K562 (cell line): ENCODE measurements at regions not wholly inside any gene's neighbourhood (a gene's known extent, or its start where the extent isn't known, plus 50 kb on each side); places are given as distances from the start of the nearest gene placed in this dataset.

Experiments used
- ATAC-seq: fragments of 200-7000 bp; cut with Tn5 transposase; 3 replicates; pipeline ENCODE4 v1.9.1; 2020; ENCODE audit warnings: moderate library complexity
- BruUV-seq: library from RNA; stranded (reverse); fragments of 400-500 nt; replicated peaks from 2 replicates; lab custom pipeline; 2021; lab: Mats Ljungman, UMichigan
- CTCF ChIA-PET: fragments of 300-600 bp; formaldehyde crosslinking; extraction: SDS; loops from one replicate; lab custom pipeline; 2021; ENCODE audit warnings: low intra/inter-chr PET ratio; lab: Yijun Ruan, JAX
- POLR2A ChIA-PET: fragments of 300-600, 350-650 bp; sonication (Branson Sonifier 250); formaldehyde crosslinking; extraction: SDS; loops from one replicate; lab custom pipeline; 2021; ENCODE audit warnings: antibody characterized with exemption, inconsistent platforms; lab: Yijun Ruan, JAX
- DNase-seq, 4 experiments: peaks; one replicate each; pipeline versions ENCODE4 v3.0.0 to v3.0.0-alpha.2; 2011 to 2018; ENCODE audit warnings: low spot score in 3 of 4, mixed read lengths in 3 of 4; ENCODE audit errors: extremely low read depth in 1 of 4
- FAIRE-seq: peaks from 2 replicates; lab custom pipeline; 2011; peaks lifted over from hg19 to GRCh38; lab: Jason Lieb, UNC
- H2AFZ ChIP-seq: 2 replicates; pipeline ENCODE4 v1.6.0; 2011; ENCODE audit warnings: low read depth, low read length, control low read depth, inconsistent platforms
- H3K27ac ChIP-seq: fragments of 200-600 bp; 3 replicates; pipeline ENCODE4 v1.8.0; 2011; ENCODE audit warnings: low read depth, mild to moderate bottlenecking, control low read depth, inconsistent platforms, low read length, moderate library complexity, mixed read lengths; ENCODE audit errors: extremely low read depth
- H3K27me3 ChIP-seq, 2 experiments: fragments of 300-600 bp in 1 of 2; 2 replicates in 1 of 2; 3 replicates in 1 of 2; pipeline versions ENCODE4 v1.6.0 to v1.8.0; 2011; ENCODE audit warnings: inconsistent platforms in 2 of 2, low read length in 2 of 2, mild to moderate bottlenecking in 1 of 2, mixed read lengths in 1 of 2, moderate library complexity in 1 of 2; ENCODE audit not compliant: control insufficient read depth in 2 of 2, insufficient read depth in 2 of 2
- H3K36me3 ChIP-seq: fragments of 300-600 bp; 3 replicates; pipeline ENCODE4 v1.8.0; 2011; ENCODE audit warnings: mild to moderate bottlenecking, low read length, inconsistent platforms; ENCODE audit not compliant: control insufficient read depth, insufficient read depth
- H3K4me1 ChIP-seq, 2 experiments: fragments of 200-600 bp in 1 of 2; replicated peaks in 1 of 2; 2 replicates in 1 of 2; 3 replicates in 1 of 2; pipeline versions ENCODE4 v1.5.1 to v1.8.0; 2011; ENCODE audit warnings: inconsistent platforms in 2 of 2, low read length in 2 of 2, mild to moderate bottlenecking in 1 of 2, mixed read lengths in 1 of 2, moderate library complexity in 1 of 2; ENCODE audit not compliant: control insufficient read depth in 2 of 2, insufficient read depth in 2 of 2
- H3K4me2 ChIP-seq: 2 replicates; pipeline ENCODE4 v1.6.1; 2011; ENCODE audit warnings: low read length, control low read depth, inconsistent platforms, mixed read lengths; ENCODE audit not compliant: insufficient read depth
- H3K4me3 ChIP-seq: fragments of 200-600 bp; sonication (generic), shearing (Covaris generic); 2 replicates; pipeline ENCODE4 v1.5.1; 2016; ENCODE audit warnings: control low read depth, inconsistent platforms
- H3K79me2 ChIP-seq: fragments of 200-600 bp; 3 replicates; pipeline ENCODE4 v1.8.0; 2011; ENCODE audit warnings: low read length, inconsistent platforms; ENCODE audit not compliant: control insufficient read depth, insufficient read depth
- H3K9ac ChIP-seq, 2 experiments: 2 replicates each; pipeline versions ENCODE4 v1.6.0 to v1.6.1; 2011; ENCODE audit warnings: low read depth in 2 of 2, low read length in 2 of 2, control low read depth in 1 of 2, inconsistent platforms in 1 of 2, mild to moderate bottlenecking in 1 of 2, mixed read lengths in 1 of 2; ENCODE audit not compliant: insufficient read depth in 1 of 2
- H3K9me1 ChIP-seq: one replicate; pipeline ENCODE4 v1.6.0; 2011; ENCODE audit warnings: inconsistent platforms, mild to moderate bottlenecking, low read length, moderate library complexity; ENCODE audit not compliant: control insufficient read depth, insufficient read depth
- H3K9me3 ChIP-seq: replicated peaks from 2 replicates; pipeline ENCODE4 v1.5.1; 2011; ENCODE audit warnings: low read depth, low read length, inconsistent platforms; ENCODE audit not compliant: control insufficient read depth, insufficient read depth
- H4K20me1 ChIP-seq: replicated peaks from 2 replicates; pipeline ENCODE4 v1.6.1; 2011; ENCODE audit warnings: low read length, inconsistent platforms, mixed read lengths; ENCODE audit not compliant: control insufficient read depth, insufficient read depth
- CREB3 ChIP-seq: fragments of 450-650 bp; conservative IDR thresholded peaks from 2 replicates; pipeline ENCODE4 v1.6.1; 2016; ENCODE audit warnings: missing genetic modification characterization, low read depth, mild to moderate bottlenecking, missing compliant biosample characterization, moderate library complexity
- DACH1 ChIP-seq: fragments of 450-650 bp; IDR thresholded peaks from 2 replicates; pipeline ENCODE4 v1.6.1; 2018; ENCODE audit not compliant: partially characterized antibody
- HCFC1 ChIP-seq: IDR thresholded peaks from 2 replicates; pipeline ENCODE4 v1.6.1; 2012; ENCODE audit warnings: low read depth, low read length, improper control_type of control experiment
- IRF2 ChIP-seq: sonication (generic); formaldehyde crosslinking; IDR thresholded peaks from 2 replicates; pipeline ENCODE4 v1.8.1; 2022; ENCODE audit warnings: mild to moderate bottlenecking, missing genetic modification reagents
- MYNN ChIP-seq, 2 experiments: sonication (generic); formaldehyde crosslinking in 1 of 2; IDR thresholded peaks; 2 replicates each; pipeline versions ENCODE4 v1.5.0 to v1.6.1; 2016 to 2020; ENCODE audit warnings: antibody characterized with exemption in 1 of 2, missing genetic modification reagents in 1 of 2
- NFRKB ChIP-seq: fragments of 450-650 bp; IDR thresholded peaks from 2 replicates; pipeline ENCODE4 v1.6.1; 2016; ENCODE audit warnings: low read depth
- NRF1 ChIP-seq, 2 experiments: fragments of 450-650 bp; IDR thresholded peaks in 1 of 2; conservative IDR thresholded peaks in 1 of 2; 2 replicates each; pipeline ENCODE4 v1.6.1; 2014; ENCODE audit warnings: mild to moderate bottlenecking in 2 of 2
- REST ChIP-seq, 2 experiments: fragments of 450-650 bp; formaldehyde crosslinking in 1 of 2; IDR thresholded peaks; 2 replicates each; pipeline versions ENCODE4 v1.4.0 to v1.6.1; 2014 to 2020; ENCODE audit warnings: mild to moderate bottlenecking in 2 of 2, borderline replicate concordance in 1 of 2, low read depth in 1 of 2
- TARDBP ChIP-seq: fragments of 450-650 bp; IDR thresholded peaks from 2 replicates; pipeline ENCODE4 v1.6.1; 2016
- ZKSCAN1 ChIP-seq: fragments of 150-350 bp; IDR thresholded peaks from 2 replicates; pipeline ENCODE4 v1.6.1; 2016; ENCODE audit warnings: low read depth, low read length
- ZNF280A ChIP-seq: fragments of 450-650 bp; IDR thresholded peaks from 2 replicates; pipeline ENCODE4 v1.6.1; 2018; ENCODE audit warnings: mild to moderate bottlenecking, low read depth; ENCODE audit not compliant: partially characterized antibody
- ZNF76 ChIP-seq: fragments of 250-450 bp; sonication (Bioruptor Pico); IDR thresholded peaks from 2 replicates; pipeline ENCODE4 v1.4.0; 2020; ENCODE audit warnings: mild to moderate bottlenecking, moderate library complexity, borderline replicate concordance
- WGBS: fragments of 100-300 bp; shearing (Covaris generic); methylation state at CpG from one replicate; pipeline ENCODE4 v1.1.6; 2016; ENCODE audit warnings: low coverage, mixed read lengths; ENCODE audit not compliant: insufficient coverage; ENCODE audit errors: missing lambda C conversion rate; 5-methylcytosine and 5-hydroxymethylcytosine counted together
- in situ Hi-C: fragments of 300-500 bp; cut with MboI; formaldehyde crosslinking; loops from 4 replicates; pipeline ENCODE4 v1.15.0; 2018; ENCODE audit warnings: inconsistent platforms, mixed read lengths
- intact Hi-C: fragments of 100-400 bp; cut with micrococcal nuclease; formaldehyde crosslinking; loops from 2 replicates; pipeline ENCODE4 v1.14.2; 2022

GRCh38 chr5:152861231-152861630, 456.2 kb upstream of the NMUR2 start (continued):
- TF ChIP-seq ZNF280A (no peak), NRF1 (conservative IDR thresholded peaks at IDR 0.05 in 1 of 2, IDR thresholded peaks at IDR 0.05 in 1 of 2) (no peak), ZNF76 (CRISPR knock-in tag) (no peak)

- POLR2A ChIA-PET = no interaction called here
- no peak overlapping the region for H3K27ac ChIP-seq
- no peak for DNase-seq
- H3K9me3 ChIP-seq = no peaks in the 10 kb centered on the region
- H3K4me1 ChIP-seq = no peaks in the 10 kb centered on the region
- no peaks in the 10 kb centered on the region for H4K20me1 ChIP-seq
- H2AFZ ChIP-seq = no peak overlapping the region
- no peaks in the 10 kb centered on the region for H3K79me2 ChIP-seq
- H3K4me3 ChIP-seq = no peak overlapping the region
- no TSS peak for BruUV-seq
- no peaks in the 10 kb centered on the region for H3K27me3 ChIP-seq
- ATAC-seq = no peak
- CTCF ChIA-PET = no interaction called here
- FAIRE-seq = no peak
- H3K9me1 ChIP-seq = no peaks in the 10 kb centered on the region
- WGBS = 0% methylated on average over 3 of the region's 3 CpGs
- H3K9ac ChIP-seq = no peak overlapping the region
- intact Hi-C loops (no loop called here), in situ Hi-C loops (no loop called here)
- no peaks in the 10 kb centered on the region for H3K36me3 ChIP-seq
- H3K4me2 ChIP-seq = no peak overlapping the region
- TF ChIP-seq REST (IDR thresholded peaks at IDR 0.05; ENCODE audit: borderline replicate concordance) (no peak), REST (CRISPR knock-in tag; IDR thresholded peaks at IDR 0.05; ENCODE audit: low read depth) (no peak), TARDBP (no peak), CREB3 (tag) (no peak), DACH1 (no peak), HCFC1 (no peak), MYNN (IDR thresholded peaks at IDR 0.05) (no peak), MYNN (CRISPR knock-in tag; IDR thresholded peaks at IDR 0.05) (no peak), ZKSCAN1 (no peak), NFRKB (no peak), IRF2 (CRISPR knock-in tag) (no peak)
Measured at GRCh38 chr5:152864447-152864846, 459.4 kb upstream of the NMUR2 start.
